Iris pigment epithelial cell (primary cell): ENCODE measurements at regions not wholly inside any gene's neighbourhood (a gene's known extent, or its start where the extent isn't known, plus 50 kb on each side); places are given as distances from the start of the nearest gene placed in this dataset.

Source experiments
- DNase-seq: peaks from one replicate; pipeline ENCODE4 v3.0.0-alpha.2; 2011; ENCODE audit warnings: low read depth

DNA sequence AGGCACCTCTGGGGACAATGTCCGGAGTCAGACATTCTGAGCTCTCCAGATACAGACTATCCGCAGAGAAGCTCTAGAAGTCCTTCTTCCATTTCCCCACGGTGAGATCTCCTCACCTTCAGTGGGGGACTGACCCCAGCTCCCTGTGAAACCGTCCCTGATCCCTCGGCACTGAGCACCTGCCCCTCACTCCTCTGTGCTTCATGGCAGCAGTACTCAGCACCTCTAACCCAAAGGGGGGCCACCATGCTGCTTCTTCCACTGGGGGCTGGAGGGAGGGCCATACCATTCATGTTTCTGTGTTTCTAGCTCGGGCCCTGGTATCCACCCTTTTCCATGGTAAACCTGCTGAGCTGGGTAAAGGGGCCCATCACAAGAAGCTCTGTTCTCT is 321.7 kb downstream of the BRD1 start:
- no peak for DNase-seq

DNA sequence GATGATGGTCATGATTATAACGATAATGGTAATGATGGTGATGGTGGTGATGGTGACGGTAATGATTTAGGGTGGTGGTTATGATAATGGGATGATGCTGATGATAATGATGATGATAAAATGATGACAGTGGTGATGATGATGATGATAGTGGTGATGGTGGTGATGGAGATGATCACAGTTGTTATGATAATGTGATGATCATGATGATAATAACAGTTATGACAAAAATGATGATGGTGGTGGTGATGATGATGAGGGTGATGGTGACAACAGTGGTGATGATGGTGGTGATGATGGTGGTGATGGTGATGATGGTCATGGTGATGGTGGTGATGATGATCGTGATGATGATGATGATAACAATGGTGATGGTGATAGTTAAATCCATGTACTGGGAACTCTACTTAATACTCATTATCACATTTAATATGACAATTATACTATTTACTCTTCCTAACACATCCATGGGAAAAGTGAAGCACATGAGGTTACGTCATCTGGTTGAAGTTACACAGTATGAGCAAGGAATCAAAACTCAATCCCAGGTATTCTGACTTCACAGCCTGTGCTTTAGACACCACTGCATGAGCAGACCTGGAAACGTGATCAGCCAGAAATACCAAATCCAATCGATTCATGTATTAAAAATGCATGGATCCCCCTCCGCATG is 322.2 kb downstream of the BRD1 start:
- DNase-seq, result no peak

DNA sequence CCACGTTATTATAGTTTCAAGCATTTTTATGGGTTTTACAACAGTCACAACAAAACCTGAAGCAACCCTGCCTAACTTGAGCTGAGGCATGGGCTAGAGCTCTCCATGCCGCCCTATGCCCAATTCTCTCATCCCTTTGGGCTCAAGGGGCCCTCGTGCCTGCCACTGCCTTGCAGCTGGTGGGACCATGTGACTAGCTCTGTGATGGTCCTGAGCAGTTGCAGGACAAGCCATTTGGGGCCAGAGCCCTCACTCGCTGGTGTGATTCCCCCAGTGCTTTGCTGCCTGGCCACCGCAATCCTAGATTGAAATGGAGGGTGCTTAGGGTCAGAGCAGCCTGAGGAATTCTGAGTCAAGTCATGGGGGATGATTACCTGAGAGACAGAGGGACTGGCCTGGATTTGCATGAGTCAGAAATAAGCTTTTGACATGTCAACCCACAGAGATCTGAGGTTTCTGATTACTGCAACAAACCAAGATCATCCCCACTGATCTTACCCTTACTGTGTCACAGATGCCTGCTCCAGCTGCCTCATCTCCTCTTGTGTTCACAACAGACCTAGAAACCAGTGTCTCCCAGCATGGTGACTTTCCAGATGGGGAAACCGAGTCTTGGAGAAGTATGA is 323.7 kb downstream of the BRD1 start:
- no peak for DNase-seq

DNA sequence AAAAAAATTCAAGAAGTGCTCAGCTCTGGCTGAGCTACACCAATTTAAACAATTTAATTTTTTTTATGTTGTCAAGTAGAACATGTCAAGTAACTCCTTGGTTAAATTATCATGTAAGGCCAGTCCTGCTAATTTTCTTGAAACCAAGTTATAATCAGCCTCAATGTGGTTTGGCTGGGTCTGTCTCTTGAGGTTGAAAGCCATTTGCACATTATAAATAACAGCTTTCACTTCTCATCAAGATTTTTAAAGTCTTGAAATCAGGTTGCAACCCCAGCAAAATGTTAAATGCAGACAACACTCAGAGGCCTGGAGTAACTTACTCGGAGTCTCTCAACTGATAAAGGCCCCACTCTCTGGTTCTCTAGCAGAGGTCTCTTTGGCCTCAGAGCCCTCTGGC is 324.4 kb downstream of the BRD1 start:
- no peak for DNase-seq

DNA sequence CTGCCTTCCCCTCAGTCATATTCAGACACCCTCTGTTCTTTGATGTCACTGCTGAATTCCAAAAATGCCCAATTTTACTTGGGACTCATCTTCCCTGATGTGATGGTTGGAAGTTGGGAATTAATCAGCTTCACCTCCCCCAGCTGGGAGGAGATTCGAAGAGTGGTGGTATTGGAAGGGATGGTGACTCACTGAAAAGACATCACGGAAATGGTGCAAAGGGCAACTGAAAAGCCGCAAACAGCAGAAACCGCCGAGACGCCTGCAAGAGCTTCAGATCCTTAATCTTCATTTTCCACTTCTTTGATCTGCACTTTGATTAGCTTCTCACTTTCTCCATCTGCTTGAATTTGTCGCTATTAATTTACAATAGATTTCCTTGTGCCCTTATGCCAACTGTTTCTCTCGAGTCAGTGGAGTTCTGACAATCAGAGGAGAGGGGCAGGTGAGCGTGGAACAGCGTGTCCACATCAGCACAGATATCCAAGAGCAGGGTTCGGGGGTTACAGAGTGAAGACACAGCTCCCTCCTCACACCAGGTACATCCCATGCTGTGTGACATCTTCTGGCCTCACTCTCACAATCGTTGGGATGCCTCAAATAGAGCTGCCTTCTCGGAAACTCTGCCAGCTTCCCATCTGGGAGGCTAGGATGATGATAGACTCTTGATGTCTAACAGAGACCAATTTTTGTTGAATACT is 325.4 kb downstream of the BRD1 start:
- peak; percentile 21 for DNase-seq

DNA sequence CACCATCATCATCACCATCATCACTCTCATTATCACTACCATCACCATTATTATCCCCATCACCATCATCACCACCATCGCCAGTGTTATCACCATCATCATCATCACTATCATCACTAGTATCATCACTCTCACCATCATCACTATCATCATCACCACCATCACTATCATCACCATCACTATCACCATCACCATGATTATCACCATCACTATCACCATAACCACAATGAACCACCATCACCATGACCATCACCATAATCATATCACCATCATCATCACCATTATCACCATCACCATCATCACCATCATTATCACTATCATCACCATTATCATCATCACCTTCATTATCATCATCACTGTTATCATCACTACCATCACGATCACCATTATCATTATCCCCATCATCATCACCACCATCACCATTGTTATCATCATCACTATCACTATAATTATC is 326.7 kb downstream of the BRD1 start:
- DNase-seq, result no peak

DNA sequence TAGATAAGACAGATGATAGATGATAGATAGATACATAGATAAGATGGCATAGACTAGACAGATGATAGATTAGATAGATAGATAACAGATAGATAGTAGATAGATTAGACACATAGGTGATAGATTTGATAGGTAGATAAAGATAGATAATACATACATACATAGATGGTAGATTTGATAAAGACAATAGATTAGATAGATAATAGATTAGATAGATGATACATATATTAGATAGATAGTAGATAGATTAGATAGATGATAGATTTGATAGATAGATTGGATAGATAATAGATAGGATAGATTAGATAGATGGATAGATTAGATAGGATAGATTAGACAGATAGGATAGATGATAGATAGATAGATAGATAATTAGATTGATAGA is 327.6 kb downstream of the BRD1 start:
- no peak for DNase-seq

DNA sequence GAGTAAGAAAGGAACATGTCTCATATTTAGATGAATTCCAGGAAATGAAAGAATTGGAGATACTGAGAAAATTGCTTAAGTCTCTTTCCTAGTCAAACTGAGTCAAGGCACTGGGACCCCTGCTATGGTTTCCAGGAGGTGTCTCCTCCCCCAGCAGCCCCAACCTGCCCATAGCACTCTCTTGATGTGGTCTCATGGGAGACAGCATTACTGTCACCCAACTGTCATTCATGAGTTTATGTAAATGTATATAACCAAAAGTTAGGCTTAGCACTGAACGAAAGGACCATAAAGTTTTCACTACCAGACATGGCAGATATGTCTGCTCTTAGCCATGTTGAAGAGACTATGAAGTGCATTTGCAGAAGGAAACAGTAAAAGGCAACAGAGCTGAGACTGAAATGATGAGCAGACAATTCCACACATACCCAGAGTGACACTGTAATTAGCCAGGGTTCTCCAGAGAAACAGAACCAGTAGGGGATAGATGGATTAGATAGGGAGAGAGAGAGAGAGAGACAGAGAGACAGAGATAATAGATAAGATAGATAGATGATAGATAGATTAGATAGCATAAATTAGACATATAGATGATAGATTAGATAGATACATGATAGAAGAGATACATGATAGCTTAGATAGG is 328.1 kb downstream of the BRD1 start:
- DNase-seq, result no peak

DNA sequence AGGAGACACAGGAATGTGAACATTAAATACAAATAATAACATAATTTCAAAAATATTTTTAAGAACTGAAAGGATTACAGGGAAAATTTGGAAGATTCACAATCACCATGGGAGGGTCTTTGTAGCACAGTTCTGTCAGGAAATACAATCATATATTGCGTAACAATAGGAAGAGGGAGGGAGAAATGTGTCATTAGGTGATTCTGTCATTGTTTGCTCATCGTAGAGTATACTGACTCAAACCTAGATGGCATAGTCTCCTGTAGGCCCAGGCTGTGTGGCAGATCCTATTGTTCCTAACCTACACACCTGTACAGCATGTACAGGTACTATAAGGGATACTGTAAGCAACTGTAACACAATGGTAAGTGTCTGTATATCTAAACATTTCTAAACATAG is 330.4 kb downstream of the BRD1 start:
- DNase-seq, result no peak

DNA sequence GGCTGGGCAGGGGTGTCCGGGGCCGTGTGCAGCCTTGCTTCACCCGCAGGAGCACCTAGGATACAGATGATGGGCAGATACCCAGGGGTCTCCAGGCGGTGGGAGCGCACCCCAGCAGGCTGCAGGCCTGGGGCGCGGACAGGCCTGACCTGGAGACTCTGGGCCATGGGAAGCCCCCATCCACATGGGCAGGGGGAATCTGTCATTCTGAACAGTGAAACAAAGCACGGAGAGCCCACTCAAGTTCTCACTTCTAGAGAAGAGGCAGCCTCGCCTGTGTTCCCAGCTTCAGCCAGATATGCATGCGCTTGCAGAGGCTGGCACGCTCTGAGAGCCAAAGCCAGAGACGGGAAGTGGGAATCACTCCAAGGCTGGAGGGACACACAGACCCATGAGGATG is 333.1 kb downstream of the BRD1 start:
- no peak for DNase-seq

DNA sequence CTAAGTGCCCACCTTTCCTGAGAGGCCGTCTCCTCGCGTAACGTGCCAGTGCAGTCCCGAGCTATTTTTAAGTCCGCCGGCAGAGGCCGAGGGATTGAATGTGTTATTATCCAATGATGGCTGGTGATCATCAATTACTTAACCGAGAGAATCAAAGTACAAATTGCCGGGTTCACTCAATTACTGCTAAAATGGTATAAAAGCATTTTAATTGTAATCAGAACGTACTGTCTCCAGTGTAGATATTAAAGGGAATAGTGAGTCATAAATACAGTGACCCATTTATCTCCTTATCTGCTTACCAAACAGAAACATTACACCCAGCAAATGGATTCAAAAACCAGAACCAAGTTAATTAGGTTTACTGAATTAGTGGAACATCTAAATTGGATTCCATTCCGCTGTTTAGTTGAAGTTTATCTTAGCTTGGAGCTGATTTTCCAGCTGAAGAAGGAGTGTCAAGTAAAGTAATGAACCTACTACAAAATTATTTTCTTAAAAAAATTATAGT is 334.9 kb downstream of the BRD1 start:
- DNase-seq, result no peak

DNA sequence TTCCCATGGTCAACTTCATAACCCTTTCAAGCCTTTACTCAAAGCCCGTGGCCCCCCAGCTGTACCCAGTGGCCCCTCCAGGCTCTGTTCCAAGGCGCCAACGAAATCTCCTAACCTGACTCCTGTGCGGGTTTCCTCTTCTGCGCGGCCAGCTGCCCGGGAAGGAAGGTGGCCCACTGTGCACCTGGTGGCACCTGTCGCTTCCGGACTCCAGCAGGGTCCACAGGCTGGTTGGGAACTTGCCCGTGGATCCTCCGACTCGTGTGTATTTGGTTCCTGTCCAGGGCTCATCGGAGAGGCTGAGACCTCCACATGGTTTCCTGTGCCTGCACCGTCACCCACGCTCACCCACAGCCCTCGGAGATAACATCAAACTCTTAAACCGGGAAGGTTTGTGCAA is 335.4 kb downstream of the BRD1 start:
- DNase-seq, result no peak

DNA sequence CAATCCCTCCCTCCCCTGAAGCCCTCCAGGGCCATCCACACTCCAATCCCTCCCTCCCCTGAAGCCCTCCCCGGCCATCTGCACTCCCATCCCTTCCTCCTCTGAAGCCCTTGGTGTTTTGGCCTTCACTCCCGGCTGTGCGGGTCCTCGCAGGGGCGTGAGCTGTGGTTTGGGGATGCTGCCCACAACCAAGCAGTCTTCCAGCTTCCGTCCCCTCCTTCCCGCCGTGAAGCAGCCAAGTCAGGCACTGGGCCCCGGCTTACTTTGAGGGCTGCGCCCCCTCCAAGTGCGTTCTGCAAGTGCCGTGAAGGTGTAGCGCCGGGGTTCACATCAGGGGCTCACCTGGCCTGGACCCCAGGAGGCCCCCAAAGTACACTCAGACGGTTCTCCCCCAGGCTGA is 335.9 kb downstream of the BRD1 start:
- no peak for DNase-seq

DNA sequence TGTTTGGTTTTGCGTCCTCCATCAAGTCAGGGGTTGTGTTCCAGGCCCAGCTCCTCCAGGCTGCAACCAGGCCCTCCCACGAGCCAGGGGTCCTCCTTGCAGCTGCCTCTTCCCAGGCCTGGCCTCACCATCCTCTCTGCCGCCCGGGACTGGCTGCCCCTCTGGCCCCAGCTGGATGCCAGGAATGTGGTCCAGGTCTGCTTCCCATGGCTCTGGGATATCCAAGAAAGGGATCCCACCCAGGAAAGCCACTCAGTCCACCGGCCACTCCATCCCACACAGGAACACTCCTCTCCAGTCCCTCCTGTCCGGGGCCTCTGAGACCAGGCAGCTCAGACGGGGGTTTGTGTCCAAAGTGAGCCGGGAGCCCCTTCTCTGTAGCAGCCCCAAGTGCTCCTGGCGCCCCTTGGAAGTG is 336.4 kb downstream of the BRD1 start:
- DNase-seq, result no peak

DNA sequence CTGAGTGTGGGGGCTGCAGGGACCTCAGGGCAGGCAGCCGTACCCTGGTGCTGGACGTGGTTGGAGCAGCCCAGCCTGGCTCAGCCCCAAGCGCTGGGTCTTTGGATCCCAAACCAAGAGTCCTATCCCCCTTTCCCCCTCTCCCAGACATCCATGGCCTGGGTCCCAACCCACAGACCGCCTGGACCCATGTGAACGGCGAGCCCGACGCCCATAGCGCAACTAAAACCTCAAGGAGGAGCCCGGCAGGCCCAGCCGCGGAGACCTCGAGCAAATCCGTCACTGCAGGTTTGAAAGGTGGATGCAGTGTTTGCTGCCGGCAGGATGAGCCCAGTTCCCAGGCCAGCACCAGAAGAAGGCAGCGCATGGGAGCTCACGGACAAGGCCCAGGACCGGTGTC is 337.0 kb downstream of the BRD1 start:
- DNase-seq, result no peak

DNA sequence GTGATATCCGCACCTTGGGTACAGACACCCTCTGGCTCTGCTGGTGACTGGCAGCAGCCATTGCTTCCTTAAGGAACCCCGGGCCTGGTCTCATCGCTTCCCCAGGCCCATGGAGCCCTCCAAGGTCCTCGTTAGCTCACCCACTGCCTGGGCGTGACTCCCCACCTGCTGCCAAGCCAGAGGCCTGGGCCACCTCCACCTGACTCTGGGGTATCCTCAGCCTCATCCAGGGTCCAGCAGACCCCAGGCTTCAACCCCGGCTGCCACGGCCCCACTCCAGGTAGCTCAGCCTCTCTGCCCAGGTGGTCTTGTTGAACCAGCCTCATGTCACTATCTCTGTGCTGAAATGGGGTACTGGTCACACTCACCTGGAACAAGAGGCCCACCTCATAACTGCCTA is 337.9 kb downstream of the BRD1 start:
- DNase-seq, result no peak

DNA sequence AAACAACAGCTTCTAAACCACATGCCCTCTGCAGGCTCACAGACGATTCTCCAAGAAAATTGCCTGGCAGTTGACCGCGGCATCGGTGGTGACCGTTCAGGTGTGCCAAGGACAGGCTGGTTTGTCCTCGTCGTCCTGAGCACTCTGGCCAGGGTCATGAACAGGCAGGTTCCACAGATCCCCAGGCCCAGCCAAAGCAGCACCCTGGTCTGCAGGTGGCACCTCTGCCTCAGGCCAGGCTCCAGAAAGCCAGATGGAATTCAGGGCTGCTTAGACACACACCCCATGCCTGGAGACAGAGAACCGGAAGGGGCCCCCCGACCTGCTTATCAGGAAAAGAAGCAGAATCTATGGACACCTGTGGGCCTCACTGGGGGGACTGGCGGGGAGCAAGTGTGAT is 338.7 kb downstream of the BRD1 start:
- DNase-seq, result no peak

DNA sequence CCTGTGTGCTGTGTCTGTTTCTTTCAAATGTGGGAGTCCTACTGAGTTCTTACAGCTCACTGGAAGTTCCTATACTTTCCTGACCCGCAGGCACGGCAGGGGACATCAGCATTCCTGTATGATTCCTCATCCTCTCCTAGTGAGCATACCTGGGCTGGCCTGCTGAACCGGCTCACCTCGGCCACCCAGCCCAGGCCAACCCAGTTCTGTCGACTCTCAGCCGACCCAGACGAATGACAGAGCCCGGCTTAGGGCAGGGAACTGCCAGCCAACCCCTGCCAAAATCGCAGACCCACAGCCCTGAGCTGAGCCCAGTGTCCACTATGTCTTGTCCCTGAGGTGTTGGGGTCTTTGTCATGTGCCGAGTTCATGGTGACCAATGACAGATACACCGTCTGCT is 339.7 kb downstream of the BRD1 start:
- DNase-seq, result no peak

DNA sequence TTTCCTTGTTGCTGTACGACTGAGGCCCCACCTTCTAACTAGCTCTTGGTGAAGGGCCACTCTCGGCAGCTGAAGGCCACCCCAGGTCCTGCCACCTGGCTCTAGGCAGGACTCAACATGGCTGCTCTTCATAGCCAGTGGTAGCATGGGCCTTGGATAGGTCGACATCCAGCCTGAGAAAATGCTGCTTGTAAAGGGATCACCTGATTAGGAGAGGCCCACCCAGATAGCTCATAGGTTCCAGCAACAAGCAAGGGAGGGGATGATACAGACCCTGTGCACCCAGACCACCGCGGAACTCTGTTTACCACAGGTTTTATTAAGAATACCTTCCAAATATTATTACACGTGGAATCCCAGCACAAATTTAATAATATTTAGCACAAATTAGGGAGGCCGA is 341.4 kb downstream of the BRD1 start:
- no peak for DNase-seq

DNA sequence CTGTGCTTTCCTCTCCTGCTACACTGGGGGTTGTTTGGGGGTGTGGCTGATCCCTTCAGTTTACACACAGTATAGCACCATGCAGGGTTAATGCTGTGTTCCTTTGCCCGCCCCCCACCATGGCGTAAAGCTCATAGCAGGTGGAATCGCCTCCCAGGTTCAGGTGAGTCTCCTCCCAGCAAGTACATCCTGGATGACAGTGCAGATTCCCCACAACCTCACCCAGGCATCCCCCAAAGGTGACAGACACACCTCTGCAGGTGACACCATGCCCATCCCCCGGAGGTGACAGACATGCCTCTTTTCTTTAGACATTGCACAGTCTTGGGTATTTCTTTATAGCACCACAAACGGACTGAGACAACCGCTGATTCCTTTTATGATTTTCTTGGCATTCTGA is 343.7 kb downstream of the BRD1 start:
- DNase-seq, result no peak

DNA sequence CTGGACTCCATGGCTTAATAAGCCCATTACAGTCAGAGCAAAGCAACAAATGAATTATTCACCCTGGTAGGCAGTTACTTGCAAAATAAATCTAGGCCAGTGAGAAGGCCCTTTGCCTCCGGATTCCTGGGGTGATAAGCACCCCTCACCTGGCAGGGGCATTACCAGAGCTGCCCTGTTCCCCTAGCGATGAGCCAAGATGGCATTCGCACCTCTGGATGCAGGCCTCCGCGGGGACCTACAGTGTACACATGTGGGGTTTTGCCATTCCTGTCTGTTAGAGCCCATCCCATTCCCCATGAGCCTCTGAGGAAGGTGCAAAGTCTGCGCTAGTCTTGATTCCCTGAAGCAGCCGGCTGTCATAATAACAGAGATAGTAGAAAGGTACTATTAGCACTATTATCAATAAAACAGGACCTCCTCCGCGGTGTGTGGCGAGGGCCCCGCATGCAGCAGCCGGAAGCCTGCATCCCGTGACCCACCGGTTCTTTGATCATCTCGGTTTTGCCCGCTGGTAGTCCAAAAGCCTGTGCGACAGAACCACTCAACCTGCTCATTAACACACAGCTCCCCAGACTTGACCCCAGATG is 344.3 kb downstream of the BRD1 start:
- no peak for DNase-seq

DNA sequence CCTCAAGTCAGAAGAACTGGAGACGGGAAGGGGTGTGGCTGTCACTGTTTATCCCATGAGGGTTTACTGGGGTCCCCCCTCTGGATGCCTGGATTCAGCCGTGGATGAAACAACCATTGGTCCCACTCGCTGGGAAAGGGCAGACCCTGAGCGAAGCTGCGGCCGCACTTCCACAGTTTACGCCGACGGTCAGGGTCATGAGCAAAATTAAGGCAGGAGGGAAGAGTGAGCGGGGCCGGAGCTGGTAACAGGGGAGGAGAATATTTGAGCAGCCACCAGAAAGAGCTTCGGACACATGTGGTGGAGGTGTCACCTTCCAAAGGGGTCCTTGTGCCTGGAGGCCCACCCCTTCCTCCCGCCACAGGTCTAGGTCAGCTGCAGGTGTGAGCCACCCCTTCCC is 344.9 kb downstream of the BRD1 start:
- no peak for DNase-seq
